DND-41 (cell line): ENCODE measurements at regions not wholly inside any gene's neighbourhood (a gene's known extent, or its start where the extent isn't known, plus 50 kb on each side); places are given as distances from the start of the nearest gene placed in this dataset.
"Not testable (repeated sequence)": the region's sequence is repeated elsewhere in the genome, so short reads cannot be mapped to it uniquely, and the experiment has no call there.

ENCODE experiments used
- ATAC-seq: fragments of 200-7000 bp; cut with Tn5 transposase; 3 replicates; pipeline ENCODE4 v1.9.1; 2021; ENCODE audit warnings: low read depth; ENCODE audit not compliant: insufficient read depth
- DNase-seq: peaks from one replicate; pipeline ENCODE4 v3.0.0-alpha.2; 2020
- H2AFZ ChIP-seq: 2 replicates; pipeline ENCODE4 v1.6.0; 2012; ENCODE audit warnings: low read depth, low read length
- H3K27ac ChIP-seq: 2 replicates; pipeline ENCODE4 v1.5.1; 2012; ENCODE audit warnings: low read length, inconsistent platforms
- H3K27me3 ChIP-seq: fragments of 200-600 bp; sonication (generic); 2 replicates; pipeline ENCODE4 v1.6.0; 2012; ENCODE audit warnings: low read length, mild to moderate bottlenecking, inconsistent platforms; ENCODE audit not compliant: insufficient read depth, poor library complexity
- H3K36me3 ChIP-seq: 2 replicates; pipeline ENCODE4 v1.5.1; 2012; ENCODE audit warnings: low read length, inconsistent platforms; ENCODE audit not compliant: insufficient read depth
- H3K4me1 ChIP-seq: 2 replicates; pipeline ENCODE4 v1.5.1; 2012; ENCODE audit warnings: mild to moderate bottlenecking, low read length; ENCODE audit not compliant: insufficient read depth
- H3K4me2 ChIP-seq: 2 replicates; pipeline ENCODE4 v1.6.0; 2012; ENCODE audit warnings: mild to moderate bottlenecking, moderate library complexity, low read length, inconsistent platforms; ENCODE audit not compliant: insufficient read depth
- H3K4me3 ChIP-seq, 2 experiments: fragments of 200-600 bp in 1 of 2; shearing (Covaris generic) in 1 of 2; 2 replicates each; pipeline ENCODE4 v1.5.1; 2012 to 2016; ENCODE audit warnings: inconsistent platforms in 2 of 2, low read length in 2 of 2, mild to moderate bottlenecking in 2 of 2, low read depth in 1 of 2, moderate library complexity in 1 of 2
- H3K79me2 ChIP-seq: 2 replicates; pipeline ENCODE4 v1.6.0; 2012; ENCODE audit warnings: low read length, inconsistent platforms; ENCODE audit not compliant: insufficient read depth
- H3K9ac ChIP-seq: 2 replicates; pipeline ENCODE4 v1.6.0; 2012; ENCODE audit warnings: low read depth, mild to moderate bottlenecking, inconsistent platforms, low read length, moderate library complexity
- H3K9me3 ChIP-seq: 2 replicates; pipeline ENCODE4 v1.5.1; 2012; ENCODE audit warnings: low read length, moderate library complexity, mild to moderate bottlenecking, inconsistent platforms; ENCODE audit not compliant: insufficient read depth, severe bottlenecking
- H4K20me1 ChIP-seq: 2 replicates; pipeline ENCODE4 v1.6.0; 2012; ENCODE audit warnings: low read length; ENCODE audit not compliant: insufficient read depth
- EZH2 ChIP-seq: IDR thresholded peaks from 3 replicates; pipeline ENCODE4 v1.6.1; 2012; ENCODE audit warnings: borderline replicate concordance, low read depth, mild to moderate bottlenecking, moderate library complexity, low read length, inconsistent platforms; ENCODE audit not compliant: severe bottlenecking
- TF ChIP-seq, protein P1 (sequence below): IDR thresholded peaks from 2 replicates; pipeline ENCODE4 v1.5.1; 2012; ENCODE audit warnings: borderline replicate concordance, low read length, moderate library complexity, mild to moderate bottlenecking; ENCODE audit not compliant: poor library complexity, severe bottlenecking; ENCODE audit errors: extremely low read depth

DNA sequence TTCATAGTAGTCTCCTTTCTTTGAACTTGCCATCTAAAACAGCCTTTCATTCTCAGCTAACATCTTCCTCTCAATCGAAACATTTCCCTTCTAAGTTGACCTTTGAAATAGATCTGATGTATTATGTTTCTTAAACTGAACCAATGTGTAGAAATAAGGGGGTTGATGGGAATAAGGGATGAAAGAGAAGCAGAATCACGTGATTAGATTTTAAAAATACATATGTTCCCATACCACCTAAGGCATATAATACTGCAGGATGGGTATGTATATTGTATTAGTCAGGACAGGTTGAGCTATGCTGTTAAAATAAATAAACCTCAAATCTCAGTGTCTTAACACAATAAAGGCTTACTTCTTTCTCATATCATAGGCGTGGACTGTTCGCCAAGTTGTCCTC, 207.5 kb upstream of the SRD5A2 start:
- no peaks in the 10 kb centered on the region for H4K20me1 ChIP-seq
- H3K36me3 ChIP-seq: no peaks in the 10 kb centered on the region
- H3K79me2 ChIP-seq: no peaks in the 10 kb centered on the region
- ATAC-seq: no peak
- no peaks in the 10 kb centered on the region for H3K4me1 ChIP-seq
- no peak overlapping the region for H3K4me3 ChIP-seq
- peaks cover 7% of the 10 kb centered on the region for H3K27me3 ChIP-seq
- no peak overlapping the region for H3K9ac ChIP-seq
- H3K27ac ChIP-seq: no peak overlapping the region
- TF ChIP-seq EZH2: no peak
- TF ChIP-seq, protein P1, sequence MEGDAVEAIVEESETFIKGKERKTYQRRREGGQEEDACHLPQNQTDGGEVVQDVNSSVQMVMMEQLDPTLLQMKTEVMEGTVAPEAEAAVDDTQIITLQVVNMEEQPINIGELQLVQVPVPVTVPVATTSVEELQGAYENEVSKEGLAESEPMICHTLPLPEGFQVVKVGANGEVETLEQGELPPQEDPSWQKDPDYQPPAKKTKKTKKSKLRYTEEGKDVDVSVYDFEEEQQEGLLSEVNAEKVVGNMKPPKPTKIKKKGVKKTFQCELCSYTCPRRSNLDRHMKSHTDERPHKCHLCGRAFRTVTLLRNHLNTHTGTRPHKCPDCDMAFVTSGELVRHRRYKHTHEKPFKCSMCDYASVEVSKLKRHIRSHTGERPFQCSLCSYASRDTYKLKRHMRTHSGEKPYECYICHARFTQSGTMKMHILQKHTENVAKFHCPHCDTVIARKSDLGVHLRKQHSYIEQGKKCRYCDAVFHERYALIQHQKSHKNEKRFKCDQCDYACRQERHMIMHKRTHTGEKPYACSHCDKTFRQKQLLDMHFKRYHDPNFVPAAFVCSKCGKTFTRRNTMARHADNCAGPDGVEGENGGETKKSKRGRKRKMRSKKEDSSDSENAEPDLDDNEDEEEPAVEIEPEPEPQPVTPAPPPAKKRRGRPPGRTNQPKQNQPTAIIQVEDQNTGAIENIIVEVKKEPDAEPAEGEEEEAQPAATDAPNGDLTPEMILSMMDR: no peak
- H3K4me2 ChIP-seq: no peak overlapping the region
- H2AFZ ChIP-seq: no peak overlapping the region
- no peaks in the 10 kb centered on the region for H3K9me3 ChIP-seq
- DNase-seq: no peak

DNA sequence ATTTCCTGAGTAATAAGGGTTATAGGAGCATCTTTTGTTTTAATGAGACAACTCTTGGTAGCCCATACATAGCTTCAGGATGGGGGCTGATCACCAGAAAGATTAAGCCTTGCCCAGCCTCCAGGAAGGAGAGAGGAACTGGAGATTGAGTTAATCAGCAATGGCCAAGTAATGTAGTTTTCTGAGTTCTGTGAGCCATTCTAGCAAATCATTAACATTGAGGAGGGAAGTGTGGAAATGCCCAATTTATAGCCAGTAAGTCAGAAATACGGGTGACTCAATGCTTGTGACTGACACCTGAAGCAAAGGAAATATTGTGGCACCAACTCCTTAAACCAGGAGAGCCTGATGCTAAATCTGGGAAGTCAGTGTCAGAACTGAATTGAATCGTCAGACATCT, 205.1 kb upstream of the SRD5A2 start:
- H4K20me1 ChIP-seq: no peaks in the 10 kb centered on the region
- H3K36me3 ChIP-seq: no peaks in the 10 kb centered on the region
- H3K4me3 ChIP-seq: no peak overlapping the region
- H3K9ac ChIP-seq: no peak overlapping the region
- no peaks in the 10 kb centered on the region for H3K79me2 ChIP-seq
- TF ChIP-seq EZH2: no peak
- TF ChIP-seq, protein P1: no peak
- peaks cover 7% of the 10 kb centered on the region for H3K27me3 ChIP-seq
- no peaks in the 10 kb centered on the region for H3K9me3 ChIP-seq
- no peak for ATAC-seq
- H3K4me1 ChIP-seq: no peaks in the 10 kb centered on the region
- no peak overlapping the region for H3K4me2 ChIP-seq
- H2AFZ ChIP-seq: no peak overlapping the region
- no peak overlapping the region for H3K27ac ChIP-seq
- no peak for DNase-seq

DNA sequence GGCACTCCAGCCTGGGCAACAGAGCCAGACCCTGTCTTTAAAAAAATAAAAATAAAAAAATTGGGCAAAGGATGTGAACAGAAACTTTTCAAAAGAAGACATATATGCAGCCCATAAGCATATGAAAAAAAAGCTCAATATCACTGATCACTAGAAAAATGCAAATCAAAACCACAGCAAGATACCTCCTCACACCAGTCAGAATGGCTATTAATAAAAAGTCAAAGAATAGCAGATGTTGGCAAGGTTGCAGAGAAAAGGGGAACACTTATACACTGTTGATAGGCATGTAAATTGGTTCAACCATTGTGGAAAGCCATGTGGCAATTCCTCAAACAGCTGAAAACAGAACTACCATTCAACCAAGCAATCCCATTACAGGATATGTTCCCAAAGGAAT, 204.1 kb upstream of the SRD5A2 start:
- H3K4me1 ChIP-seq: no peaks in the 10 kb centered on the region
- TF ChIP-seq, protein P1: no peak
- TF ChIP-seq EZH2: no peak
- no peaks in the 10 kb centered on the region for H3K36me3 ChIP-seq
- H3K27ac ChIP-seq: no peak overlapping the region
- H3K9me3 ChIP-seq: no peaks in the 10 kb centered on the region
- H2AFZ ChIP-seq: no peak overlapping the region
- H3K4me2 ChIP-seq: no peak overlapping the region
- no peak overlapping the region for H3K9ac ChIP-seq
- H3K79me2 ChIP-seq: no peaks in the 10 kb centered on the region
- H4K20me1 ChIP-seq: no peaks in the 10 kb centered on the region
- ATAC-seq: no peak
- no peak for DNase-seq
- no peak overlapping the region for H3K4me3 ChIP-seq
- H3K27me3 ChIP-seq: peaks cover 7% of the 10 kb centered on the region

DNA sequence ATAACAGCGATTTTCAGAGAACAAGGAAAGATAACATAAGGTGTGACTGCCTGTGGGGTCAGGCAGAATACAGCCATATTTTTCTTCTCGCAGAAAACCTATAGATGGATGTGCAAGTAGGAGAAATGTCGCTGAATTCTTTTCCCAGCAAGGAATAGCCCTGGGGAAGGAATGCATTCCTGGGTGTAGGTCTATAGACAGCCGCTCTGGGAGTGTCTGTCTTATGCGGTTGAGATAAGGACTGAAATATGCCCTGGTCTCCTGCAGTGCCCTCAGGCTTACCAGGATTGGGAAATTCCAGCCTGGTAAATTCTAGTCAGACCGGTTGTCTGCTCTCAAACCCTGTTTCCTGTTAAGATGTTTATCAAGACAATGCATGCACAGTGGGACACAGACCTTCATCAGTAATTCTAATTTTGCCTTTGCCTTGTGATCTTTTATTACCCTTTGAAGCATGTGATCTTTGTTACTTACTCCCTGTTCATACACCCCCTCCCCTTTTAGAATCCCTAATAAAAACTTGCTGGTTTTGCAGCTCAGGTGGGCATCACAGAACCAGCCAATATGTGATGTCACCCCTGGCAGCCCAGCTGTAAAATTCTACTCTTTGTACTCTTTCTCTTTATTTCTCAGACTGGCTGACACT, 202.8 kb upstream of the SRD5A2 start:
- H3K79me2 ChIP-seq, ATAC-seq, H3K4me3 ChIP-seq, H3K9me3 ChIP-seq, H3K36me3 ChIP-seq, H3K27ac ChIP-seq, H3K4me2 ChIP-seq, DNase-seq, H3K9ac ChIP-seq, H3K4me1 ChIP-seq, H4K20me1 ChIP-seq, H3K27me3 ChIP-seq, H2AFZ ChIP-seq: not testable (repeated sequence)
